ENCODE measurements at regions not wholly inside any gene's neighbourhood (a gene's known extent, or its start where the extent isn't known, plus 50 kb on each side); places are given as distances from the start of the nearest gene placed in this dataset.

- ATAC-seq (ENCODE audit: insufficient read depth, low FRiP score) (no peak), DNase-seq (no peak)
- Histone ChIP-seq H3K36me3 (ENCODE audit: control insufficient read depth in 4 of 4, insufficient read depth in 4 of 4, low read length in 4 of 4) (no peaks in the 10 kb centered on the region), H3K9ac (ENCODE audit: insufficient read depth in 1 of 2, low read length in 2 of 2) (no peak overlapping the region), H3K27me3 (ENCODE audit: control insufficient read depth in 3 of 3, insufficient read depth in 3 of 3, low read length in 2 of 3) (no peaks in the 10 kb centered on the region), H3K9me3 (ENCODE audit: control insufficient read depth in 4 of 4, insufficient read depth in 3 of 4, low read length in 3 of 4) (no peaks in the 10 kb centered on the region), H3K4me3 (no peak overlapping the region), H3K4me1 (ENCODE audit: control insufficient read depth in 5 of 5, insufficient read depth in 5 of 5, low read length in 5 of 5) (no peaks in the 10 kb centered on the region), H3K27ac (ENCODE audit: low read depth in 1 of 2, low read length in 1 of 2) (no peak overlapping the region)
- 60 to 91% methylated on average over 8 of the region's 8 CpGs for WGBS, 2 donors
- TF ChIP-seq CTCF (IDR thresholded peaks at IDR 0.05; ENCODE audit: control extremely low read depth, extremely low read depth), result no peak
Measured at GRCh38 chr5:68669864-68670575, 423.8 kb upstream of the SLC30A5 start.

- ATAC-seq (ENCODE audit: insufficient read depth, low FRiP score) (no peak), DNase-seq (no peak)
- Histone ChIP-seq H3K27me3 (ENCODE audit: control insufficient read depth in 3 of 3, insufficient read depth in 3 of 3, low read length in 2 of 3) (no peaks in the 10 kb centered on the region), H3K4me1 (ENCODE audit: control insufficient read depth in 5 of 5, insufficient read depth in 5 of 5, low read length in 5 of 5) (no peaks in the 10 kb centered on the region), H3K9ac (ENCODE audit: insufficient read depth in 1 of 2, low read length in 2 of 2) (no peak overlapping the region), H3K36me3 (ENCODE audit: control insufficient read depth in 4 of 4, insufficient read depth in 4 of 4, low read length in 4 of 4) (no peaks in the 10 kb centered on the region), H3K9me3 (ENCODE audit: control insufficient read depth in 4 of 4, insufficient read depth in 3 of 4, low read length in 3 of 4) (no peaks in the 10 kb centered on the region), H3K4me3 (no peak overlapping the region), H3K27ac (ENCODE audit: low read depth in 1 of 2, low read length in 1 of 2) (no peak overlapping the region)
- TF ChIP-seq CTCF (IDR thresholded peaks at IDR 0.05; ENCODE audit: control extremely low read depth, extremely low read depth), result no peak
- 49 to 58% methylated on average over 8 of the region's 8 CpGs for WGBS, 2 donors
Measured at GRCh38 chr5:68673106-68673822, 420.6 kb upstream of the SLC30A5 start.

GRCh38 chr5:68673823-68674180 is 420.0 kb upstream of the SLC30A5 start:
- DNase-seq, result no peak
- Histone ChIP-seq H3K9ac (ENCODE audit: insufficient read depth in 1 of 2, low read length in 2 of 2) (no peak overlapping the region), H3K4me1 (ENCODE audit: control insufficient read depth in 5 of 5, insufficient read depth in 5 of 5, low read length in 5 of 5) (no peaks in the 10 kb centered on the region), H3K9me3 (ENCODE audit: control insufficient read depth in 4 of 4, insufficient read depth in 3 of 4, low read length in 3 of 4) (no peaks in the 10 kb centered on the region), H3K4me3 (no peak overlapping the region), H3K27me3 (ENCODE audit: control insufficient read depth in 3 of 3, insufficient read depth in 3 of 3, low read length in 2 of 3) (no peaks in the 10 kb centered on the region), H3K36me3 (ENCODE audit: control insufficient read depth in 4 of 4, insufficient read depth in 4 of 4, low read length in 4 of 4) (no peaks in the 10 kb centered on the region), H3K27ac (ENCODE audit: low read depth in 1 of 2, low read length in 1 of 2) (no peak overlapping the region)
- ATAC-seq (ENCODE audit: insufficient read depth, low FRiP score), result no peak
- 82 to 92% methylated on average over 6 of the region's 6 CpGs for WGBS, 2 donors
- no peak for TF ChIP-seq CTCF (IDR thresholded peaks at IDR 0.05; ENCODE audit: control extremely low read depth, extremely low read depth)

Data from lung (tissue), 11 donors.